ENCODE measurements at regions not wholly inside any gene's neighbourhood (a gene's known extent, or its start where the extent isn't known, plus 50 kb on each side); places are given as distances from the start of the nearest gene placed in this dataset.

- DNase-seq: no peak
These were observed 382.9 kb downstream of the HNRNPD start for GRCh38 chr4:81990898-81991297.

DNA sequence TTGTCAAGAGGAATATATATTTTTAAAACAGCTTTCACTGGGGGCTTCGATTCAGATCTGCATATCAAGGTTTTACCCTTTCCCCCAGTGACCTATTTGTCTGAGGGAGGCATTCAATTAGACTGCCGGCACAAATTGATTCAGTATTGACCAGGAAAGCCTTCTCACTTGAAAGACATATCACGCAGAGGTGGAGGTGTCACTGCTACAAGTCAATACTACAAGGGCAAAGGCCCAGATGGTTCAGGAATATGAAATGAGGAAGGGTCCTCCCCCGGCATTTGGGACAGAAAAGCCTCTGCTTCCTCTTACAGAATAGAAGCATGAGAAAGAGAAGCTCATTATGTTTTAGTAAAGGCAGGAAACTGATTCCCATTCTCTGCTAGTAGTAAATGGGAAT is 383.6 kb downstream of the HNRNPD start:
- no peak for DNase-seq

DNA sequence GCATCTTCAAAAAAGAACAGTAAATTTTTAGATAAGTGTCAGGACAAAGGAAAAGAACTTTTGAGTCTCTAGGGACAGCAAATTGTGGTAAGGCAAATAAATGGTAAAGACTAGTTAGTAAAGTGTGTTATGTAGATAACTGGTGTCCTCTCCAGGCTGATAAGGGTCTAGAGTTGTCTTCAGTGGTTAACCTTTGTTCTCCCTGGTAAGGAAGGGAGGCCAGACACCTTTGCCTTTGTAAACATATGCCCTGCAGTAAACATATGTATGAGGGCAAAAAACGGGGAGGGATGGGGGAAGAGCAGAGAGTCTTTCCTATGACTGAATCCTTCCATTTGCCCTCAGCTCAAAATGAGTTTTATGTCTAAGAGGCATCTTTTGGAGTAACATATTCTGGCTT is 384.6 kb downstream of the HNRNPD start:
- no peak for DNase-seq

DNA sequence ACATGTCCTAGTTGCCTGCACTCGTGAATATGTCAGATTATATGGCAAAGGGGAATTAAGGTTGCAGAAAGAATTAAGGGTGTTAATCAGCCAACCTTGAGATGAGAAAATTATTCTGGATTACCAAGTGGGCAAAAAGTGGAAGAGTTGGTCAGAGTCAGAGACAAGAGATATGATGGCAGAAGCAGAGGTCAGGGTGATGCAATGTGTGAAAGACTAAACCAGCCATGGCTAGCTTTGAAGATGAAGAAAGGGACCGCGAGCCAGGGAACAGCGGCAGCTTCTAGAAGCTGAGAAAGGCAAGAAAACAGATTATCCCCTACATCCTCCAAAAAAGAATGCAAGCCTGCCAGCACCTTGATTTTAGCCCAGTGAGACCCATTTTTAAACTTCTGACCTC is 385.6 kb downstream of the HNRNPD start:
- DNase-seq: no peak

DNA sequence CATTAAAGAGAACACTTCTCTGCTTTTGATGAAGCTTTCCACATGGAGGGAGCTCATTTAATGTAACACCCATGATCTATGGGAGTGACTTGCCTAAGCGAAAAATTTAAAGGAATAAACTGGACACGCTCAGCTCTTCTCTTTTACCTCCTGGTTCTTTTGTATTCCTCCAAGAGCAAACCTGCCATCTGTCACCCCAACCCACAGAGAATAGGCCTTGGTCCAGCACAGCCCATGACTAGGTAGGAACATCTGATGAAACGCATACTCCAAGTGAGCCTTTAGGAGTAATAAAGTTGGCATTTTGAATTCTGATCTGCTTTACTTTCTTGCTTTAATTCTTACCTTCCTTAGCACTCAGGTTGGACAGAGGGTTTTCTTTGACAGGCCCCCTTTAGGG is 389.0 kb downstream of the HNRNPD start:
- no peak for DNase-seq

- DNase-seq: no peak
These were observed 390.8 kb downstream of the HNRNPD start for GRCh38 chr4:81982846-81983540.

- no peak for DNase-seq
These were observed 392.6 kb downstream of the HNRNPD start for GRCh38 chr4:81981218-81981617.

- DNase-seq: no peak
These were observed 399.3 kb downstream of the HNRNPD start for GRCh38 chr4:81974523-81974922.

DNA sequence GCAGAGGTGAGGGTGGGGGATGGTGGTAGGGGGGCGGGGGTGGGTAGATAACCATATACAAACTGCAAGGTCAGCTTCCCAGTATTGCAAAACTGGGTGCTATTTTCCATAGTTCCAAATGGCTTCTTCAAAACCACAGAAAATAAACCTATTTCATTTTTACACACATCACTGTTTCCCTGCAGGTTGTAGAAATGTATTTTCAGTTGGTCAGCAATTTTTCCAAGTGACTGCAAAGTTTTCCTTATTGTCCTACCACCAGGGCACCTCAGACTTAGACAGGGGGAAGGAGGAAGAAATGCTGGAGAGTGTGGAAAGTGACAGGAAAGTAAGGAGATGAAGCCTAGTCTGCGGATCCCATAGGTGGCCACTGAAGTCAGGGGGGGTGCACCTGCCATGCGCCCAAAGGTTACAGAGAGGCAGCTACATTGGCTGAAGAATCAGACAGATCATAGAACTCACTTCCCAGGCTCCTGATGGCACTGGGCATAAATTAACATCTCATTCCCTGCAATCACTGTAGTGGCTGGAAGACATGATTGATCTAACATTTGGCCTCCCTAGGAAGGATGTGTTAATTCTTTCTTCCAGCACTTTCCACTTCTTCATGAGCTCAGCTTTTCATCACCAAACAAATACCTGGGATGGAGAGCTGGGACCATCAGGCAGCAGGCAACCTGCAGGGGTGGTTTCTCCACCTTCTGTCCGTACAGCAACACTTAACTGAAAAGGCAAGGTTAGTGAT is 402.0 kb downstream of the HNRNPD start:
- no peak for DNase-seq

GRCh38 chr4:81971061-81971460 is 402.7 kb downstream of the HNRNPD start:
- no peak for DNase-seq

DNA sequence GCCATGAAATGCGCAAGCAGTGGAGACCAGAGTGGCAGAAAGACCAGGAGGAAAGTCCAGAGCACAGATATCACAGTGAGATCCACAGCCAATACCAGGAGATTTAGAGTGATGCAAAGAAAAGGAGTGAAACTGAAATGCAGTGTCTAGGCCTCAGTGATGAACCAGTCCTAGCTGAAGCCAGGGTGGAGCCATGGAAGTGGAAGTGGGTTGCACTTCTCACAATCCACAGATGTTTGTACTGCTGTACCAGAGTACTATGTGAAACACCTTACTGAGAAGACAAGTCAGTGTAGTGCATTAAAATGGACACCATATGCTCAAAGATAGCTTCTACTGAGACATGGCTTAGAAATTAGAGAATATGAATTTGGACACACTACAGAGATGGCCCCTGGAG is 403.3 kb downstream of the HNRNPD start:
- DNase-seq: no peak

- DNase-seq: no peak
These were observed 407.1 kb downstream of the HNRNPD start for GRCh38 chr4:81966676-81967075.

GRCh38 chr4:81965911-81966310 is 407.9 kb downstream of the HNRNPD start:
- no peak for DNase-seq

GRCh38 chr4:81965454-81965853 is 408.3 kb downstream of the HNRNPD start:
- no peak for DNase-seq

GRCh38 chr4:81963763-81964020 is 410.1 kb downstream of the HNRNPD start:
- no peak for DNase-seq

GRCh38 chr4:81963015-81963762 is 410.6 kb downstream of the HNRNPD start:
- no peak for DNase-seq

- DNase-seq: no peak
These were observed 412.8 kb downstream of the HNRNPD start for GRCh38 chr4:81960961-81961360.

DNA sequence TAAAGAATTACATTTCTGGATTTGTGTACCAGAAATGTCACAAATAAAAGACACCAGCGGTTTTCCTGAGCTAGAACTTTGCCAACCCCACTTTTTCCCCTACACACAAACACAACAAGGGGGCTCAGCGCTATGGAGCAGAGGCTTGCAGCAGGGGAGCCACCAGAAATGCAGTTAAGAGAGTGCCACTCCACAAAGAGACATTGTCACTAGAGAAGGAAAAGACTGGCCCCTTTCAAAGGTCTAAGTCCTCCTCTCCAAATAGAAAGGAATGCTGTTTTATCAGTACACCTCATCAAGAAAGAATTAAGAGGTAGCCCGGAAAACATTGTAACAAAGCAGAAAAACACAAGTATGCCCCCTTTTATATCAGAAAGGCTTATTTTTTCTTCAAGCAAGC is 419.5 kb downstream of the HNRNPD start:
- DNase-seq: no peak

GRCh38 chr4:81951891-81952455 is 421.8 kb downstream of the HNRNPD start:
- no peak for DNase-seq

GRCh38 chr4:81946996-81947395 is 426.8 kb downstream of the HNRNPD start:
- DNase-seq: no peak

DNA sequence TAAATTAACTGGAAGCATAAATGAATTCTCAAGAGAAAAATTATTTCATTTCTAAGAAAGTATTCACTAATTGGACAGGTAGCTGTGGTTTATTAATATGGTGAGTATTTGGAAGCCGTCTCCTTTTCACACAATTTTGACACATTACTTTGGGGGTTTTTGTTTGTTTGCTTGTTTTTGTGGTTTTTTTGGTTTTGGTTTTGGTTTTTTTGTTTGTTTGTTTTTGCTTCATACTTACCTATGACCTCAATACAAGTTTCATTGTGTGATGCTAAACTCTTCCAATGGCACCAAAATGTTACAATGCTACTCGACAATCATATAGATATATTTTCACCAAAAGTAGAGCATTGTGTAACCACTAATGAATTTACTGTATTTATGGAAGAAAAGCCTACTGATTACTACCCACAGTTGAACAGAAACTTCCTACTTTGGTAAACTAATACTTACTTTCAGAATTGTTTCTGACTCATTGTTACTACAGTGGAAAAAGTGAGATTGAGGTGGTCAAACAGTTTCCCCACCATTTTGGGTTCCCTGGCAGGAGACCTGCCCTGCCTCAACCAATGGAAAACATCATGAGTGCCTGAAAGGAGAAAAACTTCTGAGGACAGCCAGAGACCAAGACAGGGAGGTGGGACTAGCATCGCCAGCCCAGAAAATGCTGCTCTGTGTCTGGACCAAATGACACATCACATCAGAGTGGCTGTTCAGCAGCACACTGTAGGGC is 443.1 kb downstream of the HNRNPD start:
- no peak for DNase-seq

- no peak for DNase-seq
These were observed 450.7 kb downstream of the HNRNPD start for GRCh38 chr4:81923140-81923539.

DNA sequence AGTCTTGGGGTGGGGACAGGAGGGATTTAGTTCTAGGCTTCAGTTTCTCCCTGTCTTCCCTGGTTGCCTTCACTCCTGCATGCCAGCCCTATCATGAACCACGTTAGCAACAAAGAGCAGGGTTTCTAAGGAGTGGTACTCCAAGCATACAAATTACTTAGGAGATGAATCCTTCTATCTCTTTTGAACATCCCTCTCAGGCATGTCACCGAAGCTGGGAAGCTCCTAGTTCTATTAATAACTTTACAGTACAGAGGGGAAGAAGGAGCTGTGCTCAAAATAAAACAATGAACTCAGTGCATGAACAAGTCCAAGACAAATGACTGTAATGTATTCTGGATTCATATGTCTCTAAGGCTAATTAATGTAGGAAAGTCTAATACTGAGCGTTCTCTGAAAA is 450.6 kb upstream of the RASGEF1B start:
- no peak for DNase-seq

Data from DMS53 (cell line).